ENCODE measurements at regions not wholly inside any gene's neighbourhood (a gene's known extent, or its start where the extent isn't known, plus 50 kb on each side); places are given as distances from the start of the nearest gene placed in this dataset.

- peaks cover 18% of the 10 kb centered on the region for H3K4me1 Mint-ChIP-seq (ENCODE audit: low read depth)
- peaks cover 3% of the 10 kb centered on the region for H3K27me3 Mint-ChIP-seq
- H3K9me3 Mint-ChIP-seq (ENCODE audit: low read depth): no peaks in the 10 kb centered on the region
- H3K36me3 Mint-ChIP-seq (ENCODE audit: insufficient read depth): no peaks in the 10 kb centered on the region
- no peak overlapping the region for H3K4me3 Mint-ChIP-seq (ENCODE audit: low read depth)
- no peak for TF ChIP-seq CTCF (IDR thresholded peaks at IDR 0.05; ENCODE audit: unreplicated experiment)
- no peak for DNase-seq (ENCODE audit: low spot score, unreplicated experiment)
- no peak overlapping the region for H3K27ac Mint-ChIP-seq
Observed at GRCh38 chr6:50976907-50977306, 158.2 kb downstream of the TFAP2B start.

- Mint-ChIP-seq H3K36me3 (ENCODE audit: insufficient read depth) (no peaks in the 10 kb centered on the region), H3K27ac (no peak overlapping the region), H3K27me3 (peaks cover 3% of the 10 kb centered on the region), H3K4me3 (ENCODE audit: low read depth) (no peak overlapping the region), H3K9me3 (ENCODE audit: low read depth) (no peaks in the 10 kb centered on the region), H3K4me1 (ENCODE audit: low read depth) (peaks cover 18% of the 10 kb centered on the region)
- DNase-seq (ENCODE audit: low spot score, unreplicated experiment): no peak
- TF ChIP-seq CTCF (IDR thresholded peaks at IDR 0.05; ENCODE audit: unreplicated experiment): no peak
Observed at GRCh38 chr6:50977796-50978195, 159.1 kb downstream of the TFAP2B start.

- Mint-ChIP-seq H3K9me3 (ENCODE audit: low read depth) (no peaks in the 10 kb centered on the region), H3K27ac (no peak overlapping the region), H3K4me1 (ENCODE audit: low read depth) (peaks cover 18% of the 10 kb centered on the region), H3K36me3 (ENCODE audit: insufficient read depth) (no peaks in the 10 kb centered on the region), H3K4me3 (ENCODE audit: low read depth) (no peak overlapping the region), H3K27me3 (peaks cover 3% of the 10 kb centered on the region)
- no peak for DNase-seq (ENCODE audit: low spot score, unreplicated experiment)
- no peak for TF ChIP-seq CTCF (IDR thresholded peaks at IDR 0.05; ENCODE audit: unreplicated experiment)
Observed at GRCh38 chr6:50978380-50979170, 159.9 kb downstream of the TFAP2B start.

GRCh38 chr6:50979171-50979525, 160.5 kb downstream of the TFAP2B start:
- Mint-ChIP-seq H3K36me3 (ENCODE audit: insufficient read depth) (no peaks in the 10 kb centered on the region), H3K27me3 (peaks cover 3% of the 10 kb centered on the region), H3K4me3 (ENCODE audit: low read depth) (no peak overlapping the region), H3K4me1 (ENCODE audit: low read depth) (peaks cover 18% of the 10 kb centered on the region), H3K27ac (no peak overlapping the region), H3K9me3 (ENCODE audit: low read depth) (no peaks in the 10 kb centered on the region)
- DNase-seq (ENCODE audit: low spot score, unreplicated experiment): no peak
- no peak for TF ChIP-seq CTCF (IDR thresholded peaks at IDR 0.05; ENCODE audit: unreplicated experiment)

- H3K4me1 Mint-ChIP-seq (ENCODE audit: low read depth): peaks cover 3% of the 10 kb centered on the region
- H3K9me3 Mint-ChIP-seq (ENCODE audit: low read depth): peaks cover 3% of the 10 kb centered on the region
- H3K4me3 Mint-ChIP-seq (ENCODE audit: low read depth): no peak overlapping the region
- no peak overlapping the region for H3K27ac Mint-ChIP-seq
- no peak for TF ChIP-seq CTCF (IDR thresholded peaks at IDR 0.05; ENCODE audit: unreplicated experiment)
- H3K27me3 Mint-ChIP-seq: peaks cover 3% of the 10 kb centered on the region
- no peak for DNase-seq (ENCODE audit: low spot score, unreplicated experiment)
- H3K36me3 Mint-ChIP-seq (ENCODE audit: insufficient read depth): no peaks in the 10 kb centered on the region
Observed at GRCh38 chr6:50984135-50984534, 165.5 kb downstream of the TFAP2B start.
